HCT116 (cell line): ENCODE measurements at regions not wholly inside any gene's neighbourhood (a gene's known extent, or its start where the extent isn't known, plus 50 kb on each side); places are given as distances from the start of the nearest gene placed in this dataset.

Source experiments
- CTCF ChIP-seq, 3 experiments: fragments of 200-600 bp in 1 of 3; sonication (generic) in 1 of 3; IDR thresholded peaks in 2 of 3; conservative IDR thresholded peaks in 1 of 3; 2 replicates each; pipeline ENCODE4 v1.5.1; 2012 to 2017; ENCODE audit warnings: low read depth in 2 of 3, low read length in 2 of 3, antibody characterized with exemption in 1 of 3, borderline replicate concordance in 1 of 3, control low read depth in 1 of 3, mild to moderate bottlenecking in 1 of 3, mixed read lengths in 1 of 3, mixed run types in 1 of 3, moderate library complexity in 1 of 3; ENCODE audit not compliant: insufficient read depth in 1 of 3
- MAX ChIP-seq: IDR thresholded peaks from 2 replicates; pipeline ENCODE4 v1.6.1; 2012
- SP1 ChIP-seq: IDR thresholded peaks from 2 replicates; pipeline ENCODE4 v1.6.1; 2012; ENCODE audit warnings: low read depth

- TF ChIP-seq MAX (no peak), CTCF (IDR thresholded peaks at IDR 0.05 in 2 of 3, conservative IDR thresholded peaks at IDR 0.05 in 1 of 3; ENCODE audit: borderline replicate concordance in 1 of 3, insufficient read depth in 1 of 3, low read depth in 2 of 3, low read length in 2 of 3) (no peak), SP1 (no peak)
Observed at GRCh38 chr20:51987812-51988211, 185.5 kb upstream of the SALL4 start.
